Stimulated activated CD4-positive, alpha-beta T cell treated with anti-CD3 and anti-CD28 coated beads, Interleukin-2, amount 100 ng/mL, for 48 hours (primary cell): ENCODE measurements at regions not wholly inside any gene's neighbourhood (a gene's known extent, or its start where the extent isn't known, plus 50 kb on each side); places are given as distances from the start of the nearest gene placed in this dataset.
"Not testable (repeated sequence)": the region's sequence is repeated elsewhere in the genome, so short reads cannot be mapped to it uniquely, and the experiment has no call there.

ENCODE experiments used
- DNase-seq, 2 donors: peaks; one replicate each; pipeline ENCODE4 v3.0.0-alpha.2; 2020

DNA sequence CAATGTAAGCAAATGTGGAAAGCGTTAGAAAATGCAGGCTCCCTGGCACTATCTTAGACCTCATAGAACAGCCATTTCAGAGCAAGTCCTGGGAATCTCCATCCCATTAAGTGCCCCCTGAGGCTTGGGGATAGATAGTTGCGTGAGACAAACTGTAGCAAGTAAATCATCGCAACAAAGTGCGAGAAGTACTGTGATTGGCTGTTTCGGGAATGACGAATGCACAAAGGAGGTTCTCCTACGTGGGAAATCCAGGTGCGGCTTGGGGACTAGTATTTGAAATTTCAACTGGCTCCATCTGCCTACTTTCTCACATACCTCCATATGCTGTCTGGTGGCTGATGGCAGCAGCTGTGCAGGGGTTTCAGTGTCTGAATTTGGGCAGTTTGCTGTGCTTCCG is 84.5 kb downstream of the PLEKHG1 start:
- no peak for DNase-seq

DNA sequence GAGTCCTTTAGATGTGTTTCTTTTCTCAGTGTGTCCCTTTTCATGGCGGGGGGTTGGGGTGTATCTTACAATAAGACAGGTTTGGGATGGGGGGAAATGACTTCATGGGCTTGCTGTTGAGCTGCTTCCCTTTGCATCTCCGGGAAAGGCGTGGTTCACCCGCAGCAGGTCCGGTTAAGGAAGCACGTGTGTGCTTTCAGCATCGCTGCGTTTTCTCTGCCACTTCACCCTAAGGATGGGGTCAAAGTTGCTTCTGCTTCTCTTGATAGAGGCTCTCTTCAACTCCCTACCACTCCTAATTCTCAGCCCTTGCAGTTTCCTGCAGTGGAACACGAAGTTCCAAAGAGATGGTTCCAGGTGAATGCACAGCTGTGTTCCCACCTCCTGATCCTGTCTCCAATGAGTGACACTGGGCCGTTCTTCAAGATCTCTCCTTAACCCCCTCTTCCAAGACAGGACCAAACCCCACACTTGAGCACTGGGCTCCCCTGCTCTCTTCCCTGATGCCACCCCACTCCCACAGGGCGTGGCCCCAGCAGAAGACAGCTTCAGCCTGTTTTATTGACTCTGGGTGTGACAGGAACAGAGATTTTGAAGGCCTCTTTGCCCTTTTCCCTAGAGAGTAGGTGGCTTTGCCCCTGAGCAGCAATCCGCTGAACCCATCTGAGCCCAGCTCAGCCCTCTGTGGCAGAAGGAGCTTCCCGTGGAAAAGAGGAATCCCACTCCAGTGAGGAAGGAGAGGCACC is 85.2 kb downstream of the PLEKHG1 start:
- no peak for DNase-seq

DNA sequence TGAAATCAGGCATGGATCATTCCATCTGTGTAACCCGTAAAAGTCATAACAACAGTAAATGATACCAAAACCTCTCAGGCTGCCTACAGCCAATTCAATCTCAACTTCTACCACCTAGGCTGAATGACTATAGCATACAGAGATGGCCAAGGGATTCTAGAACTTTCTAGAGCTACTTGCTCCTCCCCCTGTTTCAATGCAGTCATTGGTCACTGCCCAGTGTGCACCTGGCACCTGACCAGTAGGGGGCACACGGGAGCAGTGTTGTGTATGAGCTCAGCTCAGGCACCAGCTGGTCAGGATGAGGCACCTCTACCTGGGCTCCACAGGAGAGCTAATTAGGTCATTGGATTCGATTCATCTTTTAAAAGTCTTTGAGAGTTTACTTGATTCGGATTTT is 86.2 kb downstream of the PLEKHG1 start:
- DNase-seq = peak; percentile 40 to 63

- no peak for DNase-seq
Observed at GRCh38 chr6:150686566-150686965, 86.9 kb downstream of the PLEKHG1 start.

- DNase-seq = no peak
Observed at GRCh38 chr6:150687508-150687907, 87.8 kb downstream of the PLEKHG1 start.

- no peak for DNase-seq
Observed at GRCh38 chr6:150689900-150690590, 90.4 kb downstream of the PLEKHG1 start.

DNA sequence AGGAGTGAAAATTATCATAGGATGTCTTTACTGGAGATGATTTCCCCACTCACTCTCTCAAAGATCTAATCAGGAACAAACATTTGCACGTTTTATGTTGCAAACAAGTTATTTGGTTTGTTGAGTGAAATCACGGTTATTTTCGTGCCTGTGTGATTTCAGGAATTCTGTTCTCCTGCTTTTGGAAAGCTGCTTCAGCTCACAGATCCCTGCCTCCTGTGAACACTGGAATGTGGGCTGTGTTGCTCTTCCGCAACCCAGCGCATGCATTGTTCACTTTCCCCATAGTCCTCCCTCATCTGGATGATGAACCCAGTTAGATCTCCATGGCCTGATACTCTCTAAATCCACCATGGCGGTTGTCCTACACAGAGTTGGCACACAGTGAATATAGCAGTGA is 91.0 kb downstream of the PLEKHG1 start:
- DNase-seq = no peak

DNA sequence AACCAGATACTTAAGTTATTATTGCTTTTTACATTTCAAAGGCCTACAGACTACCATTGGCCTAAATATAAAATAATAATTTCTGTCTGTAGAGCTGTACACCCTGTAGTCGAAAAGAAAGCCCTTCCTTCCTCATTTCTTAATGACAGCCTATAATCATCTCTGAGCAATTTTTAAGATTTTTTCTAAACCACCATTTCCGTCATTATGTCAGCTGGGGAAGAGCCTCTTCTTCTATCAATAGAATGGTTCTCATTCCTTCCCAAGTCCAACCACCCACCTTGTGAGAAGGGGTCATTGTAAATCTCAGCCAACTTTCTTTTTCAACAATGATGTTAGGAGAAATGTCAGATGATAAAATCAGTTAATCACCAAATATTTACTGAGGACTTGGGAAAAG is 91.8 kb downstream of the PLEKHG1 start:
- no peak for DNase-seq

DNA sequence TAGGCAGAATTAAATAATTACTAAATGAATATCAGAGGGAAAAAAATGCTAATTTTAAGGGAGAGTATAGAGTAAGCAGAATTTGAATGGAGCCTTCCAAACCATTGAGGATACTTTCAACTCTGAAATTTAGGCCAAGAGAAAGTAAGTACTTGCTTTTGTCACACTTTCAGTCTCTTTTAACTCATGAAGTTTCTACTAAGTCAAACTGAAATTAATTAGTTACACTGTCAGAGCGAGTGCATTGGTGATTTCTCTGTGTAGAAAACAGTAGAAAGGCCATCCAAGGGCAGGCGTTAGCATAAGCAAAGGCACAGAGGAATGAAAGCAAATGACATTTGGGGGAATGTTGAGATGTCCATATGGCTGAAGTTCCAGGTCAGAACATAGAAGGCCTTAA is 92.9 kb downstream of the PLEKHG1 start:
- no peak for DNase-seq

DNA sequence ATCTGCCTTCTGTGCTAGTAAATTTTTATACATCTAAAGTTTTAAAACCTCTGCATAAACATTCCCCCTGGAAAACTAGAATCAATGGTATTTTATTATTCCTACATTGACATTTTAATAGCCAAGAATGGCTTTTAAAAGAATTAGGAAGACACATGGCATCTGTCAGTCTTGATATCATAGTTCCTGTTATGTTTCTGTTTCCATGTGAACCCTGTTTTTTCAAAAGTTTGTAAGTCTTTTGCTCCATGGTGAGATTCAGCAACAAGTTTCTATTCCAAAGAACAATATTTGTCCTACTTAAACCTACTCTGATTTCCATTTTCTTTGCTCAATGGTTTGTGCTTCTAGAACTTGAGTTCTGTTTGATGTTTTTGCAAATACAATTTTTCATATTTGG is 95.2 kb downstream of the PLEKHG1 start:
- DNase-seq = no peak

DNA sequence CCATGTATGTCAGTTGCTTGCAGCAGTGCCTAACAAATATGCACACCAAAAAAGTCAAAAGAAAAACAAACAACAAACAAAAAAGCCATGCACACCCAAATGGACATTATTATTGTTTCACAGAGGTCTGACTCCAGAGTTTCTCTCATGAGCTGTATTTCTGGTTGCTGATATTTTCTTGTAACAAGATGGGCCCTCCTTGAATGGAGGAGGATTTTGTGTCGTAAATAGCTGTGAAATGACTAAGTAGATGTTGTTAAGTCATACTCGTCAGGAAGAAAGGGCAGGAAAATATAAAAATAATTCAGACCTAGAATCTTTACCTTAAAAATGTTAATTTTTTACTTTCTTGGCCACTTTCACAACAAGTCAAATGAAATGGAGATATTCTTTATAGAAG is 96.0 kb downstream of the PLEKHG1 start:
- DNase-seq = no peak

DNA sequence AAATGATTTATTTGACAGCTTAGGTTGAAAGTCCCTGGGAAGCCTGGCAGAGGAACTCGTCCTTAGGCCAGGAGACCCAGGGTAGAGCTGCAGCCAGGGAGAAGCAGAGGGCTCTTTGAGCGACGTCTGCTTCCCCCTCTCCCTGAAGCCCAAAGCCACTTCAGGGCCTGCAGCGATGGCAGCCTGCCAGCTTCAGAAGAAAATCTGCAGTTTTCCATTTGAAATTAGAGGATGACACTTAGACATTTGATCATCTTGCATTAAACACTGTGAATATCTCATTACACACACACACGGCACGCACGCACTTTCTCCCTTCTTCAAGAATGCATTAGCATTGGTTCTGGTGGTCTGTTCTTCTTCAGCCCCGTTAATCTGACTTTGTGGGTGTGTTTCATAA is 96.5 kb downstream of the PLEKHG1 start:
- no peak for DNase-seq

DNA sequence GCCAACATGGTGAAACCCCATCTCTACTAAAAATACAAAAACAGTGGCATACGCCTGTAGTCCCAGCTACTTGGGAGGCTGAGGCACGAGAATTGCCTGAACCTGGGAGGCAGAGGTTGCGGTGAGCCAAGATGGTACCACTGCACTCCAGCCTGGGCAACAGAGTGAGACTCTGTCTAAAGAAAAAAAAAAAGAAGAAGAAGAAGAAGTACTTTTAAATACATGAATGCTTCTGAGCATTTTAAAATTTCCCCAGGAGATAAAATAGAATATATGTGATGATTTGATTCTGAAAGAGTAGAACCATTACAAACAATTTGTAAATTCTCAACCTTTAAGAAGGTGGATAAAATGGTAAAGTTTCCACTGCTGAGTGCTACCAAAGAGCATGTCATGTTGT is 97.2 kb downstream of the PLEKHG1 start:
- DNase-seq = not testable (repeated sequence)

DNA sequence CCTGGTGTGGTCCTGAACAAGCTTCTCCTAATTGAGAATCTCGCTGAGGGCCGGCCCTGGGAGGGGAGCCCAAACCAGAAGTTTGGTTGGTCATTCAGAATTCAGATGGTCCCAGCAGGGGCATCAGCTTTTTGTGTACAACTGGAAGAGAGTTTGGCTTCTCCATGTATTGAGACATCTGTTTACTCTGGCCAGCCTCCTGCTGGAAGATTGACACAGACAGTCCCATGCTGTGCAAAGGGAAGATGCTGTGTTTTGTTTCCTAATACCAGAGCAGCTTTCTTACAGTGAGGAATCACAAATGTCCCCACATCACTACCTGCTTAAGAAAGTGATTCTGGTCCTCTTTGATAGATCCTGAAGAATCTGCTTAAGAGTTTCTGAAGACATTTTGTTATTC is 97.8 kb downstream of the PLEKHG1 start:
- no peak for DNase-seq

- no peak for DNase-seq
Observed at GRCh38 chr6:150698391-150698790, 98.7 kb downstream of the PLEKHG1 start.

DNA sequence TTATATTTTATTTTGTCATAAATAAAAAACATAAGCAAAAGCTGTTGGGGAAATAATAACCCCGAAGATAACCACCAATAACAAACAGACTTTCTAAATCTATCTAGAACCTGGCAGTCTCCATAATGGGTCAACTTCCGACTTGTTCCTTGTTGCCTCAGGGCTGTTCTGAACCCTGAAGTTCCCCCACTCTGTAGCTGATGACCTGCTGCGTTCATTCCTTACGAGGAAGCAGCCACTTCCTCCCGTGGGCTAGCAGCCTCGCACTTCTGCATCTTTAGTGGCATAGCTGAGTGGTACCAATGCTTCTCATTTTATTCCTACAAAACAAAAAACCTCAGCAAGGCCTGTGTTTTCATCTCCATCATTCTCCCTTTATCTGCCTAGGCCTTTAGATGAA is 103.0 kb downstream of the PLEKHG1 start:
- DNase-seq = no peak

DNA sequence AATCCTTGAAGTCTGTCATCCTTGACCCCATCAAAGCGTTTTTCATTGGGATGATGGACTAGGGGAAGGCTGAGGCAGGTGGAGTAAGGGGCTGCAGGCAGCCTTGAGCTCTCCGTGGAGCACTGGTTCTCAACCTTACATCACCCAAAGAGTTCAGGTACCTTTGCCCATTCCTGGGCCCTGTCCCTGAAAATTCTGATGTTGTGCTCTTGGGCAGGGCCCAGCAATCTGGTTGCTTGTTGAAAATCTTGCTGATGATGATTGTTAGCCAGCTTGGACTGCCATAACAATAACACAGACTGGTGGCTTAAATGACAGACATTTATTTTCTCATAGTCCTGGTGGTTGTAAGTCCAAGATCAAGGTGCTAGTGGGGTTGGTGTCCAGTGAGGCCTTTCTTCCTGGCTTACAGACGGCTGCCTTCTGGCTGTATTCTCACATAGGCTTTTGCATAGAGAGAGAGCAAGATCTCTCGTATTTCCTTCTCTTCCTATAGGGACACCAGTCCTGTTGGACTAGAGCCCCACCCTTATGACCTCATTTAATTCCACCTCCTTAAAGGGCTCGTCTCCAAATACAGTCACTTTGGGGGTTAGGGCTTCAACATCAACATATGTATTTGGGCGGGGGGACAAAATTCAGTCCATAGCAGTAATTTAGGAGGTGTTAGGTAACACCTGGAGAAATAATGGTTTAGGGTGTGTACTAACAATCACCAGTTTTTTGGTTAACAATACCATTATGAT is 104.9 kb downstream of the PLEKHG1 start:
- no peak for DNase-seq

- no peak for DNase-seq
Observed at GRCh38 chr6:150705392-150705791, 105.7 kb downstream of the PLEKHG1 start.

DNA sequence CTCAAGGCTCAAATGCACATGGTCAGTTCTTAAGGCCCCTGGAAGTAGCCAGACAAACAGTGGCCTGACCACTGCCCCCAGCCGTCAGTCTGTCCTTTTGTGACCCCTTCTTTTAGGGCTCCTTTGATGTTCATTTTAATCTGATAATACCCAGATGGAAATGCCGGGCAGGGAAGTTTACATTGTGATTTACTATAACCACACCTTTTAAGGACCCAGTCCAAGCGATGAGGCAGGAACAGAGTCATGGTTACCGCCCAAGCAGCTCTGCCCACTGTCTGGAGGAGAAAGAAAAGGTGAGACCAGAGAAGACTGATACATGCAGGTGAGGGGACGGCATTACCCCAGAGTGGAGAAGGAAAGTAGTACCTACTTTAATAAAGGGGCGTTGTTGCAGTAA is 110.6 kb downstream of the PLEKHG1 start:
- DNase-seq = no peak

DNA sequence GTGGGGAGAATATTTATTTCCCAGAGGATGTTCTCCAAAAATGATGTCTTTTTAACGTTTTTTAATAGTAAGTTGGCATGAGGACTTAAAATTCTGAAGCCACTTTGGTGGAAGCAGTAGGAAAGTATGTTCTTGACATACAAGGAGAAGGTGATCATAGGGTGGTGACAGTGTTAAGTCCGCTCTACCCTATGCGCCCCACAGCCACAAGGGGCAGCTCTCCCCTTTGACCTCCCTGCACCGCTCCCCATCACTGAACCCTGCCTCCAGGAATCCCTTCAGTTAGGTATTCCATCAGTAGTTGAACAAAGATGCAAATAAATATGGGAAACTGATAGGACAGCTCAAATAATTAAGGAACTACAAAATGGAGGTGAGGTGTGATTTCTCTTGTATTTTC is 111.4 kb downstream of the PLEKHG1 start:
- no peak for DNase-seq

DNA sequence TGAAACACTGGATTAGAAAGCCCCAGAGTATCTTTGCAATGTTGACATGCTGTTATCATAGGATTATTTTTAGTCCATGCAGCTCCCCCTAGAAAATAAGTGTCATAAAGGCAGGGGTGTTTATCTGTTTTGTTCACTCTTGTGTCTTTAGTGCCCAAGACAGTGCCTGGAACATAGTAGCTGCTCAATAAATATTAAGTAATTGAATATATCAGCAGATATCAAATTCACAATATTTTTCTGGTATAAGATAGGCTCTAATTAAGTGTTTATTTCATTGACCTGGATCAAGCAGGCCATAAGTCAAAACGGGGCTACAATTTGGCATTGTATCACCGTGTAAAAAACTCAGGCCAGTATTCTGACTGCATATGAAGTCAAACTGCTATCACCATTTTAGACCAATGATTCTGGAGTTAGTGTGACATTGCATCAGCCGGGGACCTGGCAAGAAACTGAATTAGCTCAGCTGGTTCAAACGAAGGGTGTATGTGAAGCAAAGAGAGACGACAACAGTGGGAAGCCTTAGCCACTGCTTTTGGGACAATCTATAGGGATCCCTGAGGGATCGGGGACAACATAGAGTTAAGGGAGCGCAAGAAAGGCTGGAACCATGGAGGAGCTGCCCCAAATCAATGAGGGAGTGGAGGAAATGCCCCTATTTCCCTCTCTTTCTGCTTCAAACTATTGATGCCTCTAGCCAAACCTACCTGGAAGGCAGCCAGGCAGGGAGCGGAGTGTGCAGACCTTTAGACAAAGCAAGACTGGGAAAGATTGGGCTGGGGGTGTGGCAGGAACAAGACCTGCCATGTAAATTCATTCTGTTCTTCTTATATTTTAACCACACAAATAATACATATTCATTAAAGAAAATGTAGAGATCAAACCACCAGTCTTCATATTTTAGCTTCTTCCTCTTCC is 112.2 kb downstream of the PLEKHG1 start:
- DNase-seq = no peak

GRCh38 chr6:150712505-150713252 is 113.0 kb downstream of the PLEKHG1 start:
- DNase-seq = no peak
